GM13977 (cell line): ENCODE measurements at regions not wholly inside any gene's neighbourhood (a gene's known extent, or its start where the extent isn't known, plus 50 kb on each side); places are given as distances from the start of the nearest gene placed in this dataset.

Source experiments
- DNase-seq: peaks from one replicate; pipeline ENCODE4 v3.0.0; 2012; ENCODE audit warnings: low spot score
- in situ Hi-C: fragments of 300-500 bp; cut with MboI; formaldehyde crosslinking; loops from one replicate; pipeline ENCODE4 v1.12.0; 2022; ENCODE audit warnings: low sequenced_read_pairs, low pct_unique_long_range_greater_than_20kb, mixed read lengths, inconsistent platforms; ENCODE audit not compliant: unreplicated experiment
- TF ChIP-seq, protein P1 (sequence below): IDR thresholded peaks from 2 replicates; pipeline ENCODE4 v1.5.1; 2012; ENCODE audit warnings: mild to moderate bottlenecking, control low read depth; ENCODE audit not compliant: insufficient read depth; ENCODE audit errors: extremely low read depth, missing control alignments

DNA sequence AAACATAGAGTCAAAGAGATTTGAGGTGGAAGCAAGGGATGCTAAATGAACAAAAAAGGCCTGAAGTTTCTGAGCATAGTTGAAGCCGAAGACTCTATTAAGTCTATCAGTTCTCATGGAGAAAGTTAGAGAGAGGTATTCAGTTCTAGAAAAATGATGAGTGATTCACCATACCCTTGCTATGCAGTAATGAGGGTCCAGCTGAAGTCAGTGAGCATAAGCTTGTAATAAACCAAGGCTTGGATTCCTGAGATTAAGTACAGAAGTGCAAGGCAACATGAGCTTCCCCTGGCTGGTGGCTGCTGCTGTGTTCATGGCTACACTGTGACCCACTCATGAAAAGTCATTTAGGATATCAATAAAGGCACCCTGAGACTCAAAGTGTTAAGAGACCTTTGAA is 129.7 kb upstream of the MTAP start:
- in situ Hi-C loops: no loop called here
- TF ChIP-seq, protein P1, sequence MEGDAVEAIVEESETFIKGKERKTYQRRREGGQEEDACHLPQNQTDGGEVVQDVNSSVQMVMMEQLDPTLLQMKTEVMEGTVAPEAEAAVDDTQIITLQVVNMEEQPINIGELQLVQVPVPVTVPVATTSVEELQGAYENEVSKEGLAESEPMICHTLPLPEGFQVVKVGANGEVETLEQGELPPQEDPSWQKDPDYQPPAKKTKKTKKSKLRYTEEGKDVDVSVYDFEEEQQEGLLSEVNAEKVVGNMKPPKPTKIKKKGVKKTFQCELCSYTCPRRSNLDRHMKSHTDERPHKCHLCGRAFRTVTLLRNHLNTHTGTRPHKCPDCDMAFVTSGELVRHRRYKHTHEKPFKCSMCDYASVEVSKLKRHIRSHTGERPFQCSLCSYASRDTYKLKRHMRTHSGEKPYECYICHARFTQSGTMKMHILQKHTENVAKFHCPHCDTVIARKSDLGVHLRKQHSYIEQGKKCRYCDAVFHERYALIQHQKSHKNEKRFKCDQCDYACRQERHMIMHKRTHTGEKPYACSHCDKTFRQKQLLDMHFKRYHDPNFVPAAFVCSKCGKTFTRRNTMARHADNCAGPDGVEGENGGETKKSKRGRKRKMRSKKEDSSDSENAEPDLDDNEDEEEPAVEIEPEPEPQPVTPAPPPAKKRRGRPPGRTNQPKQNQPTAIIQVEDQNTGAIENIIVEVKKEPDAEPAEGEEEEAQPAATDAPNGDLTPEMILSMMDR: no peak
- no peak for DNase-seq

DNA sequence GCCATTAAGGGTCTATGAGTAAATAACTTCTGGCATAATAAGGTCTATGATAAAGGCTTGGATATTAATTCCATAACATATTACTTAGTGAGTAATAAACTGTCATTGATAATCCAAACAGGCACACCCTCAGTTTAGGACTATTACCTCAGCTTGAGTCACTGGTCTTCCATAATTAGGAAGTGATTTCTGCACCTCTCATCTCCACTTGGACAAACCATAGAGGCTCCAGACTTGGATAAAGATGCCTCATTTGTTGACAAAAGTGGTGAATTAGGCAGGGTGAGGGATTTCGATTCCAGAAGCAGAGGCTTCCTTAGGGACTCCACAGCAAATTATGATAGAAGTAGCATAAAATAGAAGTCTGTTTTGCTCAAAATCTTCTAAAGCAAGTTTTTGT is 127.5 kb upstream of the MTAP start:
- TF ChIP-seq, protein P1: no peak
- DNase-seq: no peak
- in situ Hi-C loops: no loop called here

DNA sequence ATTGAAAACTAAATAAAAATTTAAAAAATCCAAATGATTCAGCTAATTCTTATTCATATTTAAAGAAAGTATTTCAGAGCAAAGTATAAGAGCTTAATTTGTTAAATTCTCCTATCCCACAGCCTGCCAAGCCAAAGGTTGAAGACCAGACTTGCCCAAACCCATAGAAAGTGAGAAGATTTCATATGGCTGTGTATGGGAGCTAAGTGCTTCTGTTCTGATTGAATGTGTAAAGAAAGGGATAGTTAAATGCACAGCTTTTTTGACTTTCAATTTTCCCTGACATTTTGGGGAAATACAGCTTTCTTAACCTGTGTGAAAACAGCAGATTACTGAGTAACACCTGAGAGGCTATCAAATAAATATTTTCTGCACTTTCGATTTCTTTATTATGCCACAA is 125.0 kb upstream of the MTAP start:
- in situ Hi-C loops: no loop called here
- TF ChIP-seq, protein P1: no peak
- no peak for DNase-seq

DNA sequence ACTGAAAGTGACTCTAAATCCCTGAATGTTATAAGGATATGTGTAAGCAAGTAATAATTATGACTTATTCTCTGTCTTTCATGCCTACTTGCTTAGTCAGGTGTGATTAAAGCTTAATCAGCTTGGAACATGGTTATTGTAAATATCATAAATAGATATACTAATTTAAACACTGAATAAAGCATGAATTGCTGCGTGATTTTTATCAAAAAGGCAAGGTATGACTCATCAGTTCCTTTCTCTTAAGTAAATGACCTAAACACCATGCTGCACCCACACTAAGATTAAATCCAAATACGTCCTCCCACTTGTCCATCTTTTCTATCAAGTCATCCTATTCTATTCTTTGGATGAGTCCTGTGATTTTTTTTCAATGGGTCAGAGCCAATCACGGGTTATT is 124.6 kb upstream of the MTAP start:
- in situ Hi-C loops: no loop called here
- no peak for DNase-seq

DNA sequence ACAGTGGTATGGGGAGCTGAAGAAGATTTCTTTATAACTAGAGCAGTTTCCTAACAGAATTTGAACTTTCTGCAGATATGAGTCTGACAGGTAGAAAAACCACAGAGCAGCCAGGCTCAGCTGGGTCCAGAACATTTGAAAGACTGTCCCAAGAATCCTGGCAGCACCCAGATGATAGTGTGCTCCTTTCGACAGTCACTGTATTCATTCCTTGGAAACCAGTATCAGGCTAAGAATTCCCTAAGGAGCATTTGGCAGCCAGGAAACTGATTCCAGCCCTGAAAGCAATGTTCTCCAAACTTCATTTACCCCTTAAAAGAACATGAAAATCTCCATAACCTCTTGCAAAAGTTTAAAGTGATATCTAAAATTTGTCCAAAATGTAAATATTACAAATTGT is 123.0 kb upstream of the MTAP start:
- DNase-seq: no peak
- in situ Hi-C loops: no loop called here
- TF ChIP-seq, protein P1: no peak

More for the DNA sequence above, 124.6 kb upstream of the MTAP start:
- TF ChIP-seq, protein P1: no peak

DNA sequence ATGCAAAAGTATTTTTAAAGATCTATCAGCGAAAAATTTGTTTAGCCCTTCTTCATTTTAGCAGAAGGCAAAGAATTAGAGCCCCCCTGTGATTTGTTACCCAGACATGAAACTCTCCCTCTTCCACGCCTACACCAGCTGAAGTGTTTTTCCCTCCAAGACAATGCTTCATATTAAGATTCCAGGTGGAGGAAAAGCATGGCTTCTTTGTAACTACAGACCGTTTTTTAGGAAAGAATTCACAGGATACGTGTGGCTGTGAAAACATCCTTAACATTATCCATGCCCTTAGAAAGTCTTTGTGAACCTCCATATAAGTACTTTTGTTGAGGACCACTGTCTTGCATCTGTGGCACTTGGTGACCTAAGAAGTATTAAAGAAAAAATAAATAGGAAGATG is 121.8 kb upstream of the MTAP start:
- TF ChIP-seq, protein P1: no peak
- in situ Hi-C loops: no loop called here
- DNase-seq: no peak

DNA sequence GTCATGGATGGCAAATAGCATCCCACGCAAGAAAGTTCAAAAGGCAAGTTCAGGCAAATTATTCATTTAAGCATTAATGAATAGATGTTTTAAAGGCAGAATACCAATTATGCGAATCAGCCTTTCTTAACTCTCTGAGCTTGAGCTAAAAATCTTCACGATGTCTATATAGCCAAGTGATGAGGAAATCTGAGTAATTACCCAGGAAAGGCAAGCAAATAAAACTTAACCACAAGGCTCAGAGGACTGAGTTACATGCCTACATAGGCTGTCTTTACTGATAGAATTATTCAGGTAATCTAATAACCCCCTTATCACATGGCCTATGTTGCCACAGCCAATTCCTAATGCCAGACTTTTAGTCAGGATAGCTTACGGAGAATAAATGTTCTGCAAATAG is 120.8 kb upstream of the MTAP start:
- no peak for DNase-seq
- TF ChIP-seq, protein P1: no peak
- in situ Hi-C loops: no loop called here
